ENCODE measurements at regions not wholly inside any gene's neighbourhood (a gene's known extent, or its start where the extent isn't known, plus 50 kb on each side); places are given as distances from the start of the nearest gene placed in this dataset.

- H3K4me3 ChIP-seq (ENCODE audit: low read depth, low read length) = no peak overlapping the region
- no peak for DNase-seq (ENCODE audit: low read depth)
- TF ChIP-seq CTCF (IDR thresholded peaks at IDR 0.05; ENCODE audit: insufficient read depth, low read length) = no peak
Observed at GRCh38 chr4:38268837-38269236, 308.6 kb downstream of the PTTG2 start.

- TF ChIP-seq CTCF (IDR thresholded peaks at IDR 0.05; ENCODE audit: insufficient read depth, low read length) = no peak
- no peak for DNase-seq (ENCODE audit: low read depth)
- no peak overlapping the region for H3K4me3 ChIP-seq (ENCODE audit: low read depth, low read length)
Observed at GRCh38 chr4:38273407-38273806, 313.2 kb downstream of the PTTG2 start.

DNA sequence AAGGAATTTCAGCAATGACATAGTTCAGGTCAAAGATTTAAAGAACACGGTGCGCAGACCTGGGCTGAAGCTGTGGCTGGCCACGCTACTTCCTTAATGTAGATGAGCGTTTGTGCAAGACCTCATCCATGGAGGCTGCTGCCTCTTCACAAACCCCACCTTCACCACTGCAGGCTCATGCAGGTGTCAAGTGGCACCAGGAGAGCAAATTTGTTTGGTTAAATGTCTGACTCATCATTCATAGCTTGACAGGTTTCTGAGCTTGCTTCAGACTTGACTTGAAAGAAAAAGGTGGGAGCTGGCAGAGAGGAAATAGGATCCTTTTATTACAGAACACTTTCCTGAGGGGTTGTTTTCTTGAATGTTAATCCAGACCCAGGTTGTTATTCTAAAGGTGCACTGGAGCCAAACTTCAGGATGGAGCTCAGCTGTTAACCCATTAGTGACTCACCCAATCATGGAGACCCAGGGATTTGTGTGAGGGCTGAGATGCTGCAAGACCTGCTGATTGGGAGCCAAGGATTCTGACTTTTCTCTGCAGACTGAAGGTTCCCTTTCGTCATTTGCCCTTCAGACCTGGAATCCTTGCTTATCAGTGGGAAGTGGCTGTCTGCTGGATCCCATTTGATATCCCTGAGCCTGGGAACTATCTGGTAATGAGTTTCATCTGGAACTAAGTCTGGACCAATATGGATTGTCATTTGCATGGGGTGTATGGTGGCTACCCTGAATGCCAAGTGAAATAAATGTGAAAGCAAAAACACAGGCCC lies 315.3 kb downstream of the PTTG2 start:
- H3K4me3 ChIP-seq (ENCODE audit: low read depth, low read length) = no peak overlapping the region
- no peak for DNase-seq (ENCODE audit: low read depth)
- TF ChIP-seq CTCF (IDR thresholded peaks at IDR 0.05; ENCODE audit: insufficient read depth, low read length) = no peak

DNA sequence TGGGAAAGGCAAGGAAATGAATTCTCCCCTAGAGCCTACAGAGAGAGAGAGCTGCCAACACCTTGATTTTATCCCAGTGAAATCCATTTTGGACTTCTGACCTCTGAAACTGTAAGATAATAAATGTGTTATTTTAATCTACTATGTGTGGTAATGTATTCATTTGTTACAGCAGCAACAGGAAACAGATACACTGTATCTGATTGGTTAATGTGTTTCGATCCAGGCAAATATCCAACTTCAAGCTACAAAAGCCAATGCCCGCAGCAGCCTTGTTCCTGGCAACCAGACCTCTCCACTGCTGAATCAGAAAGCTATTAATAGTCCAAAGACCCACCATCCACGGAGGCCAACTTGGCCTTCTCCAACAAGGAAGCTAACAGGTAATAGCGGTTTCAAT lies 318.1 kb downstream of the PTTG2 start:
- TF ChIP-seq CTCF (IDR thresholded peaks at IDR 0.05; ENCODE audit: insufficient read depth, low read length) = no peak
- no peak for DNase-seq (ENCODE audit: low read depth)
- no peak overlapping the region for H3K4me3 ChIP-seq (ENCODE audit: low read depth, low read length)

GRCh38 chr4:38279077-38279476 lies 318.9 kb downstream of the PTTG2 start:
- no peak for TF ChIP-seq CTCF (IDR thresholded peaks at IDR 0.05; ENCODE audit: insufficient read depth, low read length)
- no peak for DNase-seq (ENCODE audit: low read depth)
- no peak overlapping the region for H3K4me3 ChIP-seq (ENCODE audit: low read depth, low read length)

- no peak for TF ChIP-seq CTCF (IDR thresholded peaks at IDR 0.05; ENCODE audit: insufficient read depth, low read length)
- DNase-seq (ENCODE audit: low read depth) = no peak
- no peak overlapping the region for H3K4me3 ChIP-seq (ENCODE audit: low read depth, low read length)
Observed at GRCh38 chr4:38279650-38280322, 319.6 kb downstream of the PTTG2 start.
